ENCODE measurements at regions not wholly inside any gene's neighbourhood (a gene's known extent, or its start where the extent isn't known, plus 50 kb on each side); places are given as distances from the start of the nearest gene placed in this dataset.
"Not testable (repeated sequence)": the region's sequence is repeated elsewhere in the genome, so short reads cannot be mapped to it uniquely, and the experiment has no call there.

- Histone ChIP-seq H3K4me3 (no peak overlapping the region), H3K9me3 (ENCODE audit: low read depth, low read length) (no peaks in the 10 kb centered on the region), H3K27ac (no peak overlapping the region), H3K9ac (ENCODE audit: insufficient read length) (no peak overlapping the region), H3K36me3 (ENCODE audit: insufficient read depth, low read length) (no peaks in the 10 kb centered on the region)
- no peak for TF ChIP-seq FOXP2 (optimal IDR thresholded peaks at IDR 0.05; ENCODE audit: control extremely low read depth, extremely low read length, insufficient read depth)
- TF ChIP-seq EZH2 (IDR thresholded peaks at IDR 0.05) = no peak
- TF ChIP-seq POLR2AphosphoS5 (IDR thresholded peaks at IDR 0.05; ENCODE audit: borderline replicate concordance, low read depth, low read length) = no peak
- no peak for DNase-seq (ENCODE audit: low read depth, low spot score)
Observed at GRCh38 chr5:106985174-106985573, 685.6 kb downstream of the EFNA5 start.

GRCh38 chr5:106979178-106979577, 691.6 kb downstream of the EFNA5 start:
- H3K4me3 ChIP-seq; H3K27ac ChIP-seq; DNase-seq (ENCODE audit: low read depth, low spot score); H3K9ac ChIP-seq (ENCODE audit: insufficient read length); H3K9me3 ChIP-seq (ENCODE audit: low read depth, low read length); H3K36me3 ChIP-seq (ENCODE audit: insufficient read depth, low read length): not testable (repeated sequence)

- H3K9ac ChIP-seq (ENCODE audit: insufficient read length); H3K36me3 ChIP-seq (ENCODE audit: insufficient read depth, low read length); DNase-seq (ENCODE audit: low read depth, low spot score); H3K27ac ChIP-seq; H3K4me3 ChIP-seq; H3K9me3 ChIP-seq (ENCODE audit: low read depth, low read length): not testable (repeated sequence)
Observed at GRCh38 chr5:106978582-106979165, 692.1 kb downstream of the EFNA5 start.

GRCh38 chr5:106976363-106976762, 694.4 kb downstream of the EFNA5 start:
- Histone ChIP-seq H3K4me3 (no peak overlapping the region), H3K9ac (ENCODE audit: insufficient read length) (no peak overlapping the region), H3K9me3 (ENCODE audit: low read depth, low read length) (no peaks in the 10 kb centered on the region), H3K36me3 (ENCODE audit: insufficient read depth, low read length) (no peaks in the 10 kb centered on the region), H3K27ac (no peak overlapping the region)
- no peak for DNase-seq (ENCODE audit: low read depth, low spot score)
- TF ChIP-seq EZH2 (IDR thresholded peaks at IDR 0.05) = no peak
- no peak for TF ChIP-seq FOXP2 (optimal IDR thresholded peaks at IDR 0.05; ENCODE audit: control extremely low read depth, extremely low read length, insufficient read depth)
- TF ChIP-seq POLR2AphosphoS5 (IDR thresholded peaks at IDR 0.05; ENCODE audit: borderline replicate concordance, low read depth, low read length) = no peak

- no peak overlapping the region for H3K9ac ChIP-seq (ENCODE audit: insufficient read length)
- no peaks in the 10 kb centered on the region for H3K36me3 ChIP-seq (ENCODE audit: insufficient read depth, low read length)
- no peaks in the 10 kb centered on the region for H3K9me3 ChIP-seq (ENCODE audit: low read depth, low read length)
- no peak for TF ChIP-seq EZH2 (IDR thresholded peaks at IDR 0.05)
- no peak for TF ChIP-seq FOXP2 (optimal IDR thresholded peaks at IDR 0.05; ENCODE audit: control extremely low read depth, extremely low read length, insufficient read depth)
- TF ChIP-seq POLR2AphosphoS5 (IDR thresholded peaks at IDR 0.05; ENCODE audit: borderline replicate concordance, low read depth, low read length) = no peak
- DNase-seq (ENCODE audit: low read depth, low spot score) = no peak
- H3K27ac ChIP-seq = no peak overlapping the region
- no peak overlapping the region for H3K4me3 ChIP-seq
Observed at GRCh38 chr5:106974272-106974671, 696.5 kb downstream of the EFNA5 start.

- no peaks in the 10 kb centered on the region for H3K36me3 ChIP-seq (ENCODE audit: insufficient read depth, low read length)
- no peak for TF ChIP-seq POLR2AphosphoS5 (IDR thresholded peaks at IDR 0.05; ENCODE audit: borderline replicate concordance, low read depth, low read length)
- no peak for TF ChIP-seq FOXP2 (optimal IDR thresholded peaks at IDR 0.05; ENCODE audit: control extremely low read depth, extremely low read length, insufficient read depth)
- TF ChIP-seq EZH2 (IDR thresholded peaks at IDR 0.05) = no peak
Observed at GRCh38 chr5:106966686-106967315, 703.9 kb downstream of the EFNA5 start.

GRCh38 chr5:106964132-106964531, 706.6 kb downstream of the EFNA5 start:
- DNase-seq (ENCODE audit: low read depth, low spot score) = no peak
- H3K27ac ChIP-seq = no peak overlapping the region
- H3K4me3 ChIP-seq = no peak overlapping the region
- TF ChIP-seq EZH2 (IDR thresholded peaks at IDR 0.05) (no peak), FOXP2 (optimal IDR thresholded peaks at IDR 0.05; ENCODE audit: control extremely low read depth, extremely low read length, insufficient read depth) (no peak), POLR2AphosphoS5 (IDR thresholded peaks at IDR 0.05; ENCODE audit: borderline replicate concordance, low read depth, low read length) (no peak)
- no peak overlapping the region for H3K9ac ChIP-seq (ENCODE audit: insufficient read length)
- no peaks in the 10 kb centered on the region for H3K36me3 ChIP-seq (ENCODE audit: insufficient read depth, low read length)
- no peaks in the 10 kb centered on the region for H3K9me3 ChIP-seq (ENCODE audit: low read depth, low read length)

More at GRCh38 chr5:106966686-106967315, 703.9 kb downstream of the EFNA5 start:
- H3K27ac ChIP-seq = no peak overlapping the region
- DNase-seq (ENCODE audit: low read depth, low spot score) = no peak
- H3K4me3 ChIP-seq = no peak overlapping the region
- H3K9me3 ChIP-seq (ENCODE audit: low read depth, low read length) = no peaks in the 10 kb centered on the region
- no peak overlapping the region for H3K9ac ChIP-seq (ENCODE audit: insufficient read length)

- DNase-seq (ENCODE audit: low read depth, low spot score) = no peak
- H3K36me3 ChIP-seq (ENCODE audit: insufficient read depth, low read length) = no peaks in the 10 kb centered on the region
- no peak overlapping the region for H3K4me3 ChIP-seq
- no peak overlapping the region for H3K9ac ChIP-seq (ENCODE audit: insufficient read length)
- no peak overlapping the region for H3K27ac ChIP-seq
- TF ChIP-seq EZH2 (IDR thresholded peaks at IDR 0.05) (no peak), POLR2AphosphoS5 (IDR thresholded peaks at IDR 0.05; ENCODE audit: borderline replicate concordance, low read depth, low read length) (no peak)
- H3K9me3 ChIP-seq (ENCODE audit: low read depth, low read length) = no peaks in the 10 kb centered on the region
Observed at GRCh38 chr5:106963630-106964029, 707.1 kb downstream of the EFNA5 start.

GRCh38 chr5:106962464-106963230, 708.1 kb downstream of the EFNA5 start:
- TF ChIP-seq EZH2 (IDR thresholded peaks at IDR 0.05) = no peak
- no peak for TF ChIP-seq POLR2AphosphoS5 (IDR thresholded peaks at IDR 0.05; ENCODE audit: borderline replicate concordance, low read depth, low read length)
- TF ChIP-seq FOXP2 (optimal IDR thresholded peaks at IDR 0.05; ENCODE audit: control extremely low read depth, extremely low read length, insufficient read depth) = no peak
- Histone ChIP-seq H3K27ac (no peak overlapping the region), H3K9me3 (ENCODE audit: low read depth, low read length) (no peaks in the 10 kb centered on the region), H3K9ac (ENCODE audit: insufficient read length) (no peak overlapping the region), H3K36me3 (ENCODE audit: insufficient read depth, low read length) (no peaks in the 10 kb centered on the region), H3K4me3 (no peak overlapping the region)
- DNase-seq (ENCODE audit: low read depth, low spot score) = no peak

Measured in SK-N-MC (cell line).